Left lobe of liver (tissue), 2 donors: ENCODE measurements at regions not wholly inside any gene's neighbourhood (a gene's known extent, or its start where the extent isn't known, plus 50 kb on each side); places are given as distances from the start of the nearest gene placed in this dataset.

Experiments used
- ATAC-seq: fragments of 200-7000 bp; cut with Tn5 transposase; one replicate; pipeline ENCODE4 v1.9.1; 2020; ENCODE audit warnings: mild to moderate bottlenecking, moderate library complexity
- DNase-seq: peaks from one replicate; pipeline ENCODE4 v3.0.0-alpha.2; 2020; ENCODE audit warnings: low spot score
- donor health status: DM: no; HTN: no; CAD: no; lungs with moderate emphysema.
- donor health status: DM: no; HTN: yes; CAD: no.

DNA sequence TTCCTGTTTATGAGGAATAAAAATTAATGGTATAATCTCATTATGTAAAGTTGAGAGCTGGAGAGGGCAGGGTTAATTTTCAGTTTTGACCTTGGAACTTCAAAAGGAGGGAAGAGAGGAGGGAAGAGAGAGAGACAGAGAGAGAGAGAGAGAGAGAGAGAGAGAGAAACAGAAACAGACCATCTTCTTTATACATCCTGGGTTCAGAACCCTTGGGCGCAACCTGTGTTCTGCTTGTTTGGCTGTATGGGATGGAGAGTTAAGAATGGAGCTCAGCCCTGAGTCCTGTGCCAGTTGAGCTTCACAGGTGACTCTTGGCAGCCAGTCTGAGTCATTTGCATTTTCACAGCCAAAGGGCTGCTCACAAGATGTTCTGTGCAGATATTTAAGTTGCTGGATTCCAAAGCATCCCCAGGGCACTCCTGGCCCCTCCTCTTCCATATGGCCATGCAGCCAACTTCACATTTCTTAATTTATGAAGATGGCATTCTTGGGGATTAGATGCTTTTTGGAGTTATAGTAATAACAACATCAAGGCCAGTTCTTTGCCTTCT is 143.5 kb downstream of the CARTPT start:
- ATAC-seq (no peak), DNase-seq (no peak)

- no peak for DNase-seq
- no peak for ATAC-seq
Measured at GRCh38 chr5:71864730-71865601, 145.9 kb downstream of the CARTPT start.

DNA sequence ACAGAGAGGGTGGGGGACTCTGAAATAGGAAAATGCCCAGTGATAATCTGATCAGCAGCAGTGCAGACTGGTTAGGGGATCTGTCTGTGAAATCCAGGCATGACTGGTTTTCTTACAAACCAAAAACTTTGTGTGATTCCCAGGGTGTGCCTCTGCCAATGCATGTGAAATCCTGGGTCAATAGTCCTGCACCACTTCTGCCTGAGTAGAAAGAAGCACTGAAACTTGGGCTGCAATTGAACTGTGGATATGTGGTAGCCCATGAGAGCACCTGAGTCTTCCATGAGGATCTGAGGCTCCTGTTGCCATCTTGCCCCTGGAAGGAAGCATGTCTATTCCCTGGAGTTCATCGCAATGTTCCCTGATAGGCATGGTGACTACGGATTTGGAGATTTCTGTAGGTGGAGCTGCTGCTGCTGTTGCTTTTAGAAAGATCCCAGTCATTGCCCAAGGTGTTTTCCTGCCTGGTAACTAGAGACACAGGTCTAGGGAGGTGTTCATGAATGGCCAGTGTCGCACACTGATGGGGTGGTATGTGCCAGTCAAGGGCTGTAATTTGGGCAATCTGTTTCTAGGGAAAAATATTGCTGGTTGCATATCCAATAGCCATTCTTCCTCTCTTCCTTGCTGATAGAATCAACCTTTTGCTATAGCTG is 146.7 kb downstream of the CARTPT start:
- ATAC-seq, result no peak

GRCh38 chr5:71872311-71872864 is 153.3 kb downstream of the CARTPT start:
- DNase-seq (no peak), ATAC-seq (no peak)

More for the DNA sequence above, 146.7 kb downstream of the CARTPT start:
- no peak for DNase-seq

- no peak for DNase-seq
- ATAC-seq, result no peak
Measured at GRCh38 chr5:71873191-71873591, 154.1 kb downstream of the CARTPT start.

DNA sequence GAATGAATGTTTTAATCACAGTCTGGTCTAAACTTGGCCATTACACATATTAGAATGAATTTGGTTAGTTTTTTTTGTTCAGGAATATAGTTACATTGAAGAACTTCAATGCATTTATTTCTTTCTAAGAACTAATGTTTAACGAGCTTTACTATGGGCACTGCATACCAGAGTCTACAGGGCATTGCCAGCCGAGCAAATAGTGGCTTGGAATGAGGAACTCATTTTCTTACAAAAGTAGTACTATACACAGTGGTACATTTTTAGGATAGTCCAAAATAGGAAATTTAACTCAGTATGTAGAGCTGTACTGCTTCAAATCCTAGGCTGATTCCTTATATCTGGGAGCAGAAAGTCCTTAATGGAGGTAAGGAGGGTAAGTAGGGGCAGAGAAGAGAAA is 155.4 kb downstream of the CARTPT start:
- no peak for ATAC-seq

DNA sequence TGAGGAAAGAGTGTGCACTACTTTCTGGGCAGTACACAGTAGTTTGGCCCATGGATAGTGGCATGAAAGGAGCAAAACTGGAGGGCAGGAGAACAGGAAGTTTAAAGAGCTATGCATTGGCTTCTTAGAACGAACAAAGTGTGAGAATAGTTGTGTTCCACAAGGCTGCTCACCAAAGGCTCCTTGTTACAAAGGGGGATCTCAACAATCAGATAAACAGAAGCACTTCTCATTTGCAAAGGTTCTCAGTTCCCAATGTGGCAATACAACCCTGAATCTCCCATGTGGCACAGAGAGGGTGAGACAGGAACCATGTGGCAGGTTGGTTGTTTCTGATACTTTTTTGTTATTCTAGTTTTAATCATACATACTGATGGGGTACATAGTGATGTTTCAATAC is 158.4 kb downstream of the CARTPT start:
- DNase-seq (no peak), ATAC-seq (no peak)

More for the DNA sequence above, 155.4 kb downstream of the CARTPT start:
- no peak for DNase-seq

DNA sequence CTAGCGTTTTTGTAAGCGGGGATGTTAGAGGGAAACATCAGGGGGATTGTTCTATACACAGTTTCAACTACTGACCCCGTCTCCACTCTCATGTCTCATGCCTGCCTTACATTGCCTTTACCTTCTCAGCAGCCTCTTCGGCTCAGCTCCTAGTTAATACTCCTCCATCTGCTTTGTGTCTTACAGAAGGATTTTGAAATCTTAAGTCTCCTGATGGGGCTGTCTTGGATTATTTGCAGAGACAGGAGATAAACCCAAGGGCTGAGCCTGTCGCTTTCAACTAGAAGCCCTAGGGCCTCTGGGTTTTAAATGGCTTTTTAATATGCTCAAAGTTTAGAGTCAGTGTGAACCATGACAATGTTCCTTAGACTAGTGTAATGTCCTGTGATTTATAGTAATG is 161.5 kb downstream of the CARTPT start:
- DNase-seq (no peak), ATAC-seq (no peak)

DNA sequence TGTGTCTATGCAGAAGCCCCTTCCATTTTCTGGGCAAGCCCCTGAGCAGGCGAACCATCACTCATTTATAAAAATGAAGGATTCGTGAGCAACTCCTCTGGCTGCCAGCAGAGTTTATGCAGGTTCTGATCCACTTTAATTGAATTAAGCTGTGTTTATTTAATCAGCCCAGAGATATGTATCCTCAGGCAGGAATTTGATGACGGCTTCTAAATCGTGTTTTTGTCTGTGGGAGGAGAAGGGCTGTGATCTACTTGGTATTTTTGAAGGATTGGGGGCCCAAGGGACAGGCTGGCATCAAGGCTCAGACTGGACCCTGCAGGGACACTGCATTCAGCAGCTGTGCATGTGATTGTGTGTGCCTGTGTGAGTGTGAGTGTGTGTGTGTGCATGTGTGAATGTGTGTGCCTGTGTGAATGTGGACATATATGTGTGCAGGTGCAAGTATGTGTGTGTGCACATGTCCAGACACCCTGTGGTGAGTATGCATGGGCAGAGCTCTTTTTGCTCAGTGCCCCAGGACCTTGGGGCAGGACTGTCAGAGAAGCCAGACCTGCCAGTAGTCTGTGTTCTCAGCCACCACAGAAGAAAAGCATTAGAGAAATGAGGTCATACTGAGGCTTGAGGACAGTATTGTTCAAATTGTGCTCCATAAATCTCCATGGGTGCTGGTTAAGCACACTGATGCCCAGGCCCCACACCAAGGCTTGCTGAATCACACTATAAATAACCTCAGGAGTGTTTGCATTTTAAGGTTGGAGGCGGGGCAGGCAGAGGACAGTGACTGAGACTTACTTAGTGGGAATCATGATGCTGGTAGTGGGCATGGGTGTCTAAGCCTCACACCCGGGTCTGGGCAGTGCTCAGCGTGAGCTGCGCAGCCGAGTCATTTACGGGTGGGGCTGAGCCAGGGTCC is 164.0 kb downstream of the CARTPT start:
- DNase-seq, result no peak
- no peak for ATAC-seq

DNA sequence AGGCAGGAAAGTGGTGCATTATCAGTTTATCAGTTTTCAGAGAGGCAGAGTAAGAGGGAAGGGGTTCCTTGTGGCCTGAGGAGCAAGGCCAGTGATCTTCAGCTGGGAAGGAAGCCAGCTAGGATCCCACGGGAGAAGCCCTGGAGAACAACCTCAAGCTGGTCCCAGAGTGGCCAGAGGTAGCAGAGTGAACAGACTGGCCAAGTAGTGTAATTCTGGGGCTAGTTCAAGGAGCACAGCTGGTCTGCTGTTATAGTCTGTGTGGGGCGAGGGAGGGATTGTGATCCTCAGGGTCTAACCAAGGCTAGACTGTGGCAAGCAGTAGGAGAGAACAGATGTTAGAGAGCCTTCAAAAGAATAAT is 164.6 kb downstream of the CARTPT start:
- no peak for DNase-seq

GRCh38 chr5:71884926-71885325 is 165.9 kb downstream of the CARTPT start:
- DNase-seq (no peak), ATAC-seq (no peak)

More for the DNA sequence above, 164.6 kb downstream of the CARTPT start:
- no peak for ATAC-seq

GRCh38 chr5:71886406-71886805 is 167.3 kb downstream of the CARTPT start:
- no peak for DNase-seq
- ATAC-seq, result no peak

- ATAC-seq, result peak; percentile 82
- no peak for DNase-seq
Measured at GRCh38 chr5:71887680-71888079, 168.6 kb downstream of the CARTPT start.

GRCh38 chr5:71891406-71891805 is 172.3 kb downstream of the CARTPT start:
- no peak for DNase-seq
- no peak for ATAC-seq

- no peak for DNase-seq
- no peak for ATAC-seq
Measured at GRCh38 chr5:71891856-71892255, 172.8 kb downstream of the CARTPT start.

GRCh38 chr5:71892641-71893365 is 173.7 kb downstream of the CARTPT start:
- no peak for ATAC-seq
- DNase-seq, result no peak

GRCh38 chr5:71893451-71893850 is 174.4 kb downstream of the CARTPT start:
- ATAC-seq (no peak), DNase-seq (no peak)

DNA sequence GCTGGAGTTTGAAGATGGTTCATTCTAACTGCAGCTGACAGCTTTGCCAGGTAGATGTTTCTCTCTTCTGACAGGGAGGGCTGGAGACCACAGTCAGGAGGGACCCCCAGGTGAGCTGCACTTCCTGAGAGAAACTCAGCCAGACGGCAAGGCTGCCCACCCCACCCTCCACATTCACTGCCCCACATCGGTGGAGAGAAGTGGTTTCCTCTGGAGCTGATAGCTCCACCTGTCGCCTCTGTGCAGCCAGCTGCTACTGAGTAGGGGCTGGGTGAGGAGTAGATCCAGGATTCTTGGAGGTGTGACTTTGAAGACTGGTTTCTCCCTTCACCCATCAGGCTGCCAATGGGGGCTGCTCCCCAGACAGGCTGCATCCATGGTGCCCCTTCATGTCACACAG is 175.0 kb downstream of the CARTPT start:
- ATAC-seq, result no peak
- no peak for DNase-seq

- DNase-seq, result no peak
- ATAC-seq, result no peak
Measured at GRCh38 chr5:71895546-71895945, 176.5 kb downstream of the CARTPT start.

- no peak for DNase-seq
- ATAC-seq, result no peak
Measured at GRCh38 chr5:71899865-71900342, 180.8 kb downstream of the CARTPT start.
